ENCODE measurements at regions not wholly inside any gene's neighbourhood (a gene's known extent, or its start where the extent isn't known, plus 50 kb on each side); places are given as distances from the start of the nearest gene placed in this dataset.

DNA sequence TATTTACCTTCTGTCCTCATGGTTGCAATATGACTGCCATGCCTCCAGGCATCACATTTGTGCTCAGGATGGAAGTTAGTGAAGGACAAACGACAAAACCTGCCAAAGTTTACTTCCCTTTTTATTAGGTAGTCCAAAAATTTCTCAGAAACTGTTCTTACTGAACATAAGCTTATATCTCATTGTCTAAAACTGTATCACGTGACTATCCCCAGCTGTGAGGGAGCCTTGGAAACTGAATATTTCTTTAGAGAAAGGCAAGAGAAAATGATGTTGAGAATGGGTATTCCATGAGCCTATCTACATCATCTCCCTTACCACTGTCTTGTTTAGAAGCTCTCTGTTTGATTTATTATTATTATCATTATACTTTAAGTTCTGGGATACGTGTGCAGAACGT is 169.1 kb upstream of the ADRA1D start:
- DNase-seq: no peak

DNA sequence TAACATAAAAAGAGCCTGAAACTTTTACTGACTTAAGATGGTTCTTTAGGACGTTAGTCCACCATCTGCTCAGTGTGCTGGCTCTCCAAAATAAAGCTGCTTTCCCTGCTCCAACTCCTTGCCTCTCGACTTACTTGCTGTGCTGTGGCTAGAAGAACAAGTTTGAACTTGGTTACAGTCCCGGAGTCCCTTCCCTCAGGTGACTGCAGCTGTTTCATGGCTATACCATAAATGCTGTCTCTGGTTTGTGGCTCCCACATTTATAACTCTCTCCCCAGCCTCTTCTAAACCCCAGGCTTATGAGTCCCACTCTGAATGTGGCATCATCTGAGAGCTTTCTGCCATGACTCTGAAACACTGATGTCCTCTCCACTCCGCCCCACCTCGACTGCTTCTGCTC is 166.2 kb upstream of the ADRA1D start:
- no peak for DNase-seq

DNA sequence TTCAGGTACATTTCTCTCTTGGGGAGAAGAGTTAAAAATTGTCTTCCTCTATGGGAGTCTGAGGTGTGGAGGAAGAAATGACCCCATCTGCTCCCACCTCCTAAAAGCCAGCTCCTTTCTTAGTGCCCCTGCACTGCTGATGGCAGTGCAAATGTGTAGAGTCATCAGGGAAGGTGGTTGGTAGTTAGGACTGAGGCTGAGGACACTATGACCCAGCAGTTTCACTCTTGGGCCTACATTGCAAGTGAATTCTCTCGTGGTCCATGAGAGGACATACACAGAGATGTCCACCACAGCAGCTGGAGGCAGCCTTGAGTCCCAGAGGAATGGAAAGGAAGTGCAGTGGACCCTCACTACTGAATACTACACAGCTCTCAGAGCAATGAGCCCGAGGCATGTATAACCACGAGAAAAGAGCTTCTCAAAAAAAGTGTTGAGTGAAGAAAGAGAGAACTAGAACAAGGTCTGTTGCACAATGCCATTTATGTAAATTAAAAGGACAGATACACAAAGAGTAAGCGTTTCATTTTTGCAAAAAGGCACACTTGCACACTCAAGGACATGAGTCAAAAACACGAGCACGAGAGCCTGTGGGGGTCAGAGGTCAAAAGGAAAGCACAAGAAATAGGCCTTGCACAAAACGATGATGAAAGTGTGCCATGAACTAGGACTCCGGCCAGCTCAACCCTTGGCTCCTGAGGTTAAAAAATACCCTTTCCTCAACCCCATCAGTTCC is 164.4 kb upstream of the ADRA1D start:
- no peak for DNase-seq

DNA sequence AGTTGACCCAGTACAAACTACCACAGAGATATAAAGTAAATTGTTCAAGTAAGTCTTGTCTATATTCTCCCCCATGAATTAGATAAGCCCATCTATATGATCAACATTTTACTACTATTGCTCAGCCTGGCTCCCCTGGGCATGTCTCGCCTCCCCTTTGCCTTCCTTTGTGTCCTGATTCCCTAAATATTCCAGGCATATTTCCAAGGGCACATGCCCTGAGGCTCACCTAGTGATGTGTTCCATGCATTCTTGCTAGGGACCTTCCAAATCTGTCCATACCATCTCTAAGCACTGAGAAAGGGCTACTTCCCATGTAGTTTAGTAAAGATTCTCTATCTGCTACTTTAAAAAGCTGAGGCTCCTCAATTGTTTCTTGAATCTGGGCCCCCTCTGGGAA is 163.1 kb upstream of the ADRA1D start:
- DNase-seq: no peak

DNA sequence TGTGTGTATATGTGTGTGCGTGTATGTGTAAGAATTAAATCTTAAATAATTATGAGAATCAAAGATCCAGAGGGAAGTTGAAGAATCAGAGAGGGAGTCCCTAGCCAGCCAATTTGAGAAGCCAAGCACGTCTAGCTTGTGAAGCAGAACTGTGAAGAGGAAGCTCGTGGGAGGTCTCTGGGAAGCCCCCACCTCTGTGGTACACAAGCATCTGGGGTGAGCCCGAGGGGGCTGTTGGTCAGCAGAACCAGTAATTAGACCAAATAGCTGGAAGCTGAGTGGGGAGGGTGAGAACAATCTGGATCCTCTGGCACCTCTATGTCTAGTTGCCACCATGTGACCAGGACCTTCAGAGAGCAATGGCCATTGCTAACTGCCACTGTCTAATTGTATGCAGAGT is 162.7 kb upstream of the ADRA1D start:
- DNase-seq: no peak

DNA sequence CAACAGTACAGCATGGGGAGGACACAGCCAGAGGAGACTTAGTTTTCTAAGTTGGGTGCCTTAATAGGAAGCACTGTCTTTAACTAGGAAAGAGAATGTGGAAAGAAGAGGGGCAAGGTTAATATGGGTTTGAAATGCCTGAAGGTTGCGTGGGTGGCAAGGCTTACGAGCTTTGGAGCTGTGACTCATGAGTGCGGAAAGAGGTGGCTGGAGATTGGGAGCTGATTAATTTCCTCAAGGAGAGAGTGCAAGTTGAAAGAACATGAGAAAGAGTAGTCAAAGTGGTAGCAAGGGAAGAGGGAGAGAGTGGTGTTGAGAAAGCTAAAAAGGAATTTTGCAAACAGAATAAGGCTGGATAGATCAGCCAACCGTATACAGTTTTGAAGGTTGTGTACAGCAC is 157.5 kb upstream of the ADRA1D start:
- DNase-seq: no peak

DNA sequence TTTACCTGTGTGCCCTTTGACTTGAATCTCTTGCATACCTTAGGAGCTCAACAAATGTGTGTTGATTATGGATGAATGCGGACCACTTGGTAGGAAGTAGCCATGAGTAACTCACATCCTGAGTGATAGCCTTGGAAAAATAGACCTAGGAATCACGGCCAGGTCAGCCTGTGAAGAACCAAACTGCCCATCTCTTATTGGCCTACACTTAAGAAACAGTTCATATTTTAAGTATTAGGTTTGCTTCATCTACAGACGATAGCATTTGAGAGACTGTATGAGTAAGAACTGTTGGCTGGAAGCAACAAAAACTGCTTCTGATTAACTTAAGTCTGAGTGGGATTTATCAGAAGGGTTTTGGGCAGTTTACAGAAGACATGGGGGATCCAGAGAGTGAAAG is 152.5 kb upstream of the ADRA1D start:
- no peak for DNase-seq

DNA sequence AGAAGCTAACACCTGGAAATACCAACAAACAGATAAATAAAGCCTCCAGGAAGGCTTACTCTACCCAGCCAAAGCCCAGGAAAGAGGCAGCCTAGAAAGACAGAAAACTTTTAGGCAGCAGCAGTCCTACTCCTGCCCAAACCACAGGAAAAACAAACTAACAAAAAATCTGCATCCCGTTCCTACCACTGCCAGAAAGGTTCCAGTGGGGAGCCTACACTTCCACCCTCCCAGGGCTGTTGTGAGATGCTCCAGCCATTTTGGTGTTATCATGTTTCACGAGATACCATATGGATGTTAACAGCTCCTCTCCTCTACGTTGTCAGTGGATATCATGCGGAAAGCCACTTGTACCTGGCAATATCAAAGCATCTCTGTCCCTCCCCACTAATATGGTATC is 135.9 kb upstream of the ADRA1D start:
- DNase-seq: no peak

DNA sequence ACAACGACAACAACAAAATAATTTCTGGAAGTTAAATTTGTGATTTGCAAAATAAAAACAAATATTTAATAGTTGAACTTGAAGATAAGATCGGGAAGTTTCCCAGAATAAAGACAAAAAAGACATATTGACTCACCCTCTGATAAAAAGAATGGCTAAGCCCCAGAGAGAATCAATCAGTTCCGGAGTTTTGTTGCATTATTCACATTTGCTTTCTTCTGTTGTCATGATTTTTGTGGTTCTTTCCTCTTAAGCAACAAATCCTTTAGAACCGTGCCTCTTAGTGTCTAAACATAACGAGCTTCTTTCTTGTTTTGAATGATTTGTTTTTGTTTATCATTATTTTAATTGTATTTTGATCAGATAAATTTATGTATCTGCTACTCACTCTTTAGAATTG is 134.9 kb upstream of the ADRA1D start:
- no peak for DNase-seq

DNA sequence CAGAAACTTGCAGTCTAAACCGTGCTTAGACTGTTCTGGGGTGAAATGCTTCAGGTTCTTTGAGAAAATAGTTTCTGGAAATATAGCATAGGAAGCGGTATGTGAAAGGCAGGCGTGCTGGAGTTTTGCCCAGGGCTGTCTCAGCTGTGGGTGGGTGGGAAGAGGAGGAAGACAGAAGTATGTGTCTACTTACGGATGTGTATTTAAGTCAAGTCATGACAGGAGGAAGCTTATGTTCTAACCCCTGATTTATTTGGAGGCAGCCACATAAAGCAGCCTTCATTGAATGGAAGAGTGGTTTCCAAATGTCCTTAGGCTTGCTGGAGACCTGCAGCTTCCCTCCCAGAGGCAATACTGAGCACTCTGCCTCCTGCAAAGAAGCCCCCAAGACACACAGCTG is 126.8 kb upstream of the ADRA1D start:
- DNase-seq: no peak

DNA sequence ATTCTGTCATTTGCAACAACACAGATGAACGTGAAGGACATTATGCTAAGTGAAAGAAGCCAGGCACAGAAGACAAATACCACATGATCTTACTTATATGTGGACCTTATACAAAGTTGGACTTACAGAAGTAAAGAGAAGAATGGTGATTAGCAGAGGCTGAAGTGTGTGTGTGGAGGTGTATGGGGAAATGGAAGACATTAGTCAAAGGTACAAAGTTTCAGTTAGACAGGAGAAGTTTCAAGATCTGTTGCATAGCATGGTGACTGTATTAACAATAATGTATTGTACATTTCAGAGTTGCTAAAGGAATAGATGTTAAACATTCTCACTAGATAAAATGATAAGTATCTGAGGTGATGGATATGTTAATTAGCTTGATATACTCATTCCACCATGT is 124.4 kb upstream of the ADRA1D start:
- no peak for DNase-seq

DNA sequence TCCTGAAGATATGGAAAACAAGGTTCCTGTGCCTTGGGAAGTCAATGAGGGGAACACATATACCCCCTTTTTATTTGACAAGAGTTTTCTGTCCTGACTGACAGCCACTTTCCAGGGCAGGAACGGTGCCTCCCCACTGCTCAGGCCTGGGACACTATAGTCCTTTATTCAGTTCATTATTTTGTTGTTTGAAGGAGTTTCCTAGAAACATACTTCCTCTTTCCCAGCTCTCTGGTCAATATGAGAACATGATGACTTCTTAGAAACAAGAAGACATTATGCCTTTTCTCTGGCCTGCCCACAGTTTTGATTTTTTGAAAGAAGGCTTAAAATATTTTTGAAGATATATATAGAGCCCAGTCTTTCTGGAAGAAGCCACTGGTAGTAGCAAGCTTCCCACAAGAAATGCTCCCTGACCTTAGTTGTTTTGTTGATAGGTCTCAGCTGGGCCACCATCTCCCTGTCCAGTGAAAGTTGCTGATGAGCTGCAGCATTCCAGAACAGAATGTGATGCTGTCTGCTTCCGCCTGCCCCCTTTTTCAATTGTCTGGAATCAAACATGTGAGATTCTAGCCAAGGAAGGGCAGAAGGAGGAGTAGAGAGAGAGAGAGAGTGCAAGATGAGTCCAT is 122.7 kb upstream of the ADRA1D start:
- DNase-seq: no peak

DNA sequence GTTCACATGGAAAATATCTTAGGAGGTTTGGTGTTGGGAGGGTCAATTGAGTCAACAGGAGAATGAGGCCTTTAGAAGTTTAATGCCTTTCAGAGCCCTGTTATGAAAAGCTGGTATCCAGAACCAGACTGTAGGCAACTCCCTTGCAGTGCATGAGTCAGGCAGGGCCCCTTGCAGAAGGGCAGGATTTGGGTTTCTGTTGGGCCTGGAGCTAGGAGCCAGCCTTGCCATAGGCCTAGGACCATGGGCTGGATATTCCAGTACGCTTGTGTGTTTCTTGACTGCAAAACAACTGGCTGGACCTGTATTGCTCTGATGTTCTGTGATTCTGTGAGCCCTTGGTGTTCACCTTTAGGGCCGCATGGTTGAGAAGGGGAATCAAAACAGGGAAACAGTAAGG is 121.8 kb upstream of the ADRA1D start:
- DNase-seq: no peak

DNA sequence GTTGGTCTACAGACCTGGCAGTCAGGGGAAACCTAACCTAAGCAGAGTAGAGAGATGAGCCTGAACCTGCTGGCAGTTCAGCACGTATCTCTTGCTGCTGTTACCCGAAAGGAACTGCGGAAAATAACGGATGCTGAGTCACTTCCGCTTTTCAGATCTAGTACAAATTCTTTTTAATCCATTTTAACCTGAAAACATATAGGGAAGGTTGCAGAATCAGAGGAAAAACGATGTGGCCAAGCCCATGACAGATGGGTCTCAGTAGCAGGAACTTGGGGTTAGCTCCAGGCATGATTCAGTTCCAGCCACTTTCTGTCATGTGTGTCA is 120.7 kb upstream of the ADRA1D start:
- no peak for DNase-seq

DNA sequence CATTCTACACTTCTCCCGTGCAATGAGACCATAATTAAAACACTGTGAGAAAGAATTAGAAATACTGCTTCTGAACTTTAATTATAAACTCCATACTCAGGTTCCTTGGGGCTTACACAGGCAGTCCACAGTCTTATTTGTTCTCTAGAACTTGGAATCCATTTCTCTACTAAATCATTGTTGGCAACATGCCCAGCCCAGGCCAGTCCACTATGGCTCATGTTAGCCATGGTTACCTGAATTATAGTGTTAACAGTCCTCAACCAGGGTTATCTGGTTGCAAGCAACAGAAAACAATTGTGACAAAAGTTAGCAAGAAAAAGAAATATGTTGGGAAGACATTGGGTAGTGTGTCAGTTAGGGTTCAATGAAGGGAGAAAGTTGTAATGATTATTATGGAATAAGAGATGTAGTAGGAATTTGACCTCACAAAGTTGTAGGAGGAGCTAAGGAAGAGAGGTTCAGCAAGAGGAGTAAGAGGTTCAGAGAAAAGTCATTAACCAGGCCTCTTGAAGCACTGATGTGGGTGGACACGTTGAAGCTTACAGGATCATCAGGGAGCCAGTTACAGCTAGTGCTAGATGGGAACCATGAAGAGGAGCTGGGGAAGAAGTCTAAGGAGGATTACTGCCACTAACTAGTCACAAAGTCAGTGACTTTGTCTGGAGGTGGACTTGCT is 120.2 kb upstream of the ADRA1D start:
- DNase-seq: no peak

DNA sequence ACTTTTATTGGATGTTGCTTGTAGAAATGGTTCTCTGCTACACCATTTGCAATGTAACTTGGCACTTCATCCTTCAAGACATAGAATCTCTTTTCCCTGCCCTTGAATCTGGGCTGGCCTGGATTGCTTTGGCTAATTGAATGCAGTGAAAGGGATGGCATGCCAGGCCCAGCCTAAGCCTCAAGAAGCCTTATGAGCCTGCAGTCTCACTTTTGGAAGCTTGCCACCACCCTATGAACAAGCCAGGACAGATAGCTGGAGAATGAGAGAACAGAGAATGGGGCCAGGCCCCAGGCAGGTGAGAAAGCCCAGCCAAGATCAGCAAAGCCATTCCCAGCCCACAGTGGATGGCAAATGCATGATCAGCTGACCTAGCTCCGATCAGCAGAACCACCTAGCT is 117.0 kb upstream of the ADRA1D start:
- DNase-seq: no peak

DNA sequence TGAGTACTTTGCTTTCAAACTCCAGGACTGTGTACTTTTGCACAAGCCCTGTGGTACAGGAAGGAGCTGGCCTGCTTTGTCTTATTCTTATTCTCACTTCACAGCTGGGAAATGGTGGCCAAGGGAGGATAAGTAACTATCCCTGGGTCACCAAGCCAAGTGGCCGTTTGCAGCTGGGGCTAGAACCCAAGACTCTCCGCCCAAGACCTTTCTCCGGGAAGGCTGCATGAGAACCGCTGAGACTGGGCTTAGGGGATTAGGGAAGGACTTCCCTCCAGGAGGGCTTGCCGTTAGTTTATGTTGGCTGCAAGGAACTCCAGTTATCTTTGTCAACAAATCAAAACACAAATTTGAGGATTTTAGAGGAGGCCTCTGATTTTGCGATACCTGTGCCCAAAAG is 109.5 kb upstream of the ADRA1D start:
- DNase-seq: no peak

DNA sequence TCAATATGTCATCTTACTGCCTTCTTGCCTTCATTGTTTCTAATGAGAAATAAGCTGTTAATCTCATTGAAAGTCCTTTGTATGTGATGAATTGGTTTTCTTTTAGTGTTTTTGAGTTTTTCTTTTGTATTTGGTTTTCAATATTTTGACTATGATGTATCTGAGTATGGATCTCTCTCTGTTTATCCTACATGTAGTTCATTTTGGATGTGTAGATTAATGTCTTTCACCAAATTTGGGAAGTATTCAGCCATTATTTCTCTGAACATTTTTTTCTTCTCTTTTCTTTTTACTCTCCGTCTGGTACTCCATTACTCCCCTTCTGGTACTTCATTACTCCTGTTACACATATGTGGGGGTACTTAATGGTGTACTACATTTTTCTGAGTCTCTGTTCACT is 103.3 kb upstream of the ADRA1D start:
- no peak for DNase-seq

DNA sequence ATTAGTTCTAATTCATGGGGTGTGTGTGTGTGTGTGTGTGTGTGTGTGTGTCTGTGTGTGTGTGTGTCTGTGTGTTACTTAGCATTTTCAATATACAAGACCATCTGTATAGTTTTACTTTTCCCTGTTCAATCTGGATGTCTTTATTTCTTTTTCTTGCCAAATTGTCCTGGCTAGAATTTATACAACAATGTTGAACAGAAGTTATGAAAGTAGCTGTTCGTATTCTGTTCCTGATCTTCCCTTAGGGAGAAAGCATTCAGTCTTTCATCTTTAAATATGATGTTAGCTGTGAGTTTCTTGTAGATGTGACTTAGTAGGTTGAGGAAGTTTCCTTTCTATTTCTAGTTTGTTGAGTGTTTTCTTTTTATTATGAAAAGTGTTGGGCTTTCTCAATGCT is 101.0 kb upstream of the ADRA1D start:
- DNase-seq: no peak

DNA sequence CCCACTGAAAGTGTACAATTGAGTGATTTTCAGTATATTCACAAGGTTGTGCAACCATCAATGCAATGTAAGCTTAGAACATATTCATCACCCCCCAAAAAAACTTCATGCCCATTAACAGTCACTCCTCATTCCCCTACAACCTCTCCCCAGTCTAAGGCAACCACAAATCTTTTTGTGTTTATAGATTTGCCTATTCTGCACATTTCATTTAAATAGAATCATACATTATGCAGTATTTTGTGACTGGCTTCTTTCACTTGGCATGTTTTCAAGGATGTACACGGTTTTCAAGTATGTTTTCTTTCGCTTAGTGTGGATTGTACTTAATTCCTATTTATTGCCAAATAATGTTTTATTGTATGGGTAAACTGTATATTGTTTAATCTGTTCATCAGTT is 95.6 kb upstream of the ADRA1D start:
- DNase-seq: no peak

DNA sequence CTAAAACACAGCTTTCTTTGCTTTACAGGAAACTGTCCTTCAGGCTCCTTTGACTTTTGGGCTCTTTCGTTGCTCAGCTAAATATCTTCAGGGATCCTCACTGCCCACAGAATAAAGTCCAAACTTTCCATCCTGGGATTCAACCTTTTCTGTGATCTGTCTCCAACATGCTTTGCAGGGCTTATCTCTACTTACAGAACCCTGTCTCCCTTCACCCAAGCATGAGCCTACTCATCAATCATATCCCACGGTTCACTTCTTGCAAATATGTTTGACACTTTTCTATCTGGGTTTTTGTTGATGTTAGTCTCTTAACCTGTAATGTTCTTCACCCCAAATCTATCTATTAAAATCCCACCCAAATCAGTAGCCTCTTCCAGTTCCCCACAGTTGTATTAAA is 93.5 kb upstream of the ADRA1D start:
- no peak for DNase-seq

DNA sequence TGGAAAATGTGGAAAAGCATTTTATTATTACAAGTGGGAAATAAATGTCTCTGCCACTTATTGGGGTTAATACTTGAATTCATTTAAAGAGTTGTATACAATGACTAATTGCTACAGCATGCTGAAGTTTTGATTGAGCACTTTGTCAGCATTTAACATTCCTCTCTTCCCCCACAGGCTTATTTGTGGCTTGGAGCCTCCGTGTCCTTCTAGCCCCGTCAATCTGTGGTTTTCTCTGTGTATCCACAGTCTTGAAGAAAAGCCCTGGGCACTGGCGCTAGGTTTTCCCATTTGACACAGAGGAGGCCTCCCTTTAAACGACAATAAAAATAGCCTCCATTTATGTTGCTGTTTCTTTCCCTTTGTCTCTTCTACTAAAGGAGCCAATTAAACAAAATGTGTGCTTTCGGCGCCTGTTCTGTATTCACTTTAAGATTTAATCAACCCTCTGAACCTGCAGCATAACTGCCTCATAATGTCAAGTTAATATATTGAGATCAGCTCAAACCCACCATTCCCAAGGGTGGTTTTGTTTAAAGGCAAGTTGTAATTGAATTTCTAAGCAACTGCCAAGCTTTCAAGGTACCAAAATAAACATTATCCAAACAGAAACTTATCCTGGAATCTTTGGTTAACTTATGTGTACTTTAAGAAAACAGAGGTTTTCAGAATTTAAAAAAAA is 92.9 kb upstream of the ADRA1D start:
- DNase-seq: no peak

DNA sequence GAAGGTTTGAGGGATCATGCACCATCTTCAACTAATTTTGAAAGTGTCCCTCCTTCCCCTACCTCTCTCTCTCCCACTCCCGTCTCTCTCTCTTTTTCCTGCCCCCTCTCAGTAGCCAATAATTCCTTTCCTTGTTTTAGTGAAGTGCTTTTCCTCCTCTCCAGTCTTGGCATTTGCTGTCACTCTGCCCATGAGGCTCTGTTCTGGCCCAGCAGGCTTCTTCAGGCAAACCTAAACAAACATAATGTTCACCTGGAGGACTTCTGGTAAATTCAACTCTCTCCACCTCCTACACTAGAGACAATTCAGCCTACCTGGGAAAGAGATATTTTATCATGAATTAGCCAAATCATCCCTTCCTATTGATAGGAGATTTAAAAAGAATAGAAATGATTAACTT is 86.6 kb upstream of the ADRA1D start:
- no peak for DNase-seq

Measured in activated CD8-positive, alpha-beta memory T cell treated with anti-CD3 and anti-CD28 coated beads, Interleukin-2, amount 50 U/mL, for 4 hours (primary cell).